D721Med (cell line): ENCODE measurements at regions not wholly inside any gene's neighbourhood (a gene's known extent, or its start where the extent isn't known, plus 50 kb on each side); places are given as distances from the start of the nearest gene placed in this dataset.

ENCODE experiments used
- DNase-seq: peaks from one replicate; pipeline ENCODE4 v3.0.0; 2011; ENCODE audit warnings: low spot score; ENCODE audit not compliant: insufficient read length
- FAIRE-seq: peaks from 2 replicates; lab custom pipeline; 2011; peaks lifted over from hg19 to GRCh38; lab: Jason Lieb, UNC
- CTCF ChIP-seq: IDR thresholded peaks from 2 replicates; pipeline ENCODE4 v1.5.1; 2012; ENCODE audit warnings: mild to moderate bottlenecking, control low read depth; ENCODE audit not compliant: insufficient read depth; ENCODE audit errors: missing control alignments

GRCh38 chr6:14758421-14759081, 487.3 kb upstream of the JARID2 start:
- no peak for FAIRE-seq
- no peak for TF ChIP-seq CTCF
- DNase-seq, result no peak

- DNase-seq (no peak), FAIRE-seq (no peak)
Measured at GRCh38 chr6:14759976-14760672, 485.7 kb upstream of the JARID2 start.

GRCh38 chr6:14762077-14762476, 483.8 kb upstream of the JARID2 start:
- no peak for TF ChIP-seq CTCF
- DNase-seq (no peak), FAIRE-seq (no peak)

More at GRCh38 chr6:14759976-14760672, 485.7 kb upstream of the JARID2 start:
- TF ChIP-seq CTCF, result no peak

- FAIRE-seq, result no peak
- TF ChIP-seq CTCF, result no peak
- no peak for DNase-seq
Measured at GRCh38 chr6:14763139-14763538, 482.7 kb upstream of the JARID2 start.

GRCh38 chr6:14763616-14764015, 482.3 kb upstream of the JARID2 start:
- no peak for DNase-seq
- no peak for TF ChIP-seq CTCF
- FAIRE-seq, result no peak

- no peak for TF ChIP-seq CTCF
- DNase-seq, result no peak
- no peak for FAIRE-seq
Measured at GRCh38 chr6:14765106-14765505, 480.8 kb upstream of the JARID2 start.
